Testis (tissue), 2 donors: ENCODE measurements at regions not wholly inside any gene's neighbourhood (a gene's known extent, or its start where the extent isn't known, plus 50 kb on each side); places are given as distances from the start of the nearest gene placed in this dataset.

Experiments used
- DNase-seq: peaks from one replicate; pipeline ENCODE4 v3.0.0-alpha.2; 2019
- H3K27ac ChIP-seq, 2 donors: fragments of 200-600 bp; sonication (generic); one replicate each; pipeline ENCODE4 v1.5.1; 2019
- H3K27me3 ChIP-seq: fragments of 200-600 bp; sonication (generic); one replicate; pipeline ENCODE4 v1.5.1; 2019
- H3K36me3 ChIP-seq: fragments of 200-600 bp; sonication (generic); one replicate; pipeline ENCODE4 v1.5.1; 2017; ENCODE audit warnings: low read depth; ENCODE audit errors: missing control alignments
- H3K4me1 ChIP-seq: fragments of 200-600 bp; sonication (generic); one replicate; pipeline ENCODE4 v1.5.1; 2019
- H3K4me3 ChIP-seq, 2 donors: fragments of 200-600 bp; sonication (generic); one replicate each; pipeline ENCODE4 v1.5.1; 2017 to 2019
- H3K9me3 ChIP-seq: fragments of 200-600 bp; sonication (generic); one replicate; pipeline ENCODE4 v1.5.1; 2017
- CTCF ChIP-seq, 3 experiments: fragments of 450-650 bp in 2 of 3; fragments of 200-600 bp in 1 of 3; sonication (generic) in 1 of 3; IDR thresholded peaks; one replicate each; pipeline ENCODE4 v1.5.1; 2016 to 2019; ENCODE audit warnings: antibody characterized with exemption in 3 of 3, mild to moderate bottlenecking in 2 of 3, moderate library complexity in 1 of 3
- POLR2A ChIP-seq: fragments of 450-650 bp; IDR thresholded peaks from one replicate; pipeline ENCODE4 v1.6.1; 2017; ENCODE audit warnings: antibody characterized with exemption, mild to moderate bottlenecking, moderate library complexity
- WGBS, 2 donors: methylation state at CpG; one replicate each; pipeline ENCODE4 v1.1.5; 2018; 5-methylcytosine and 5-hydroxymethylcytosine counted together
- intact Hi-C: fragments of 100-400 bp; cut with DNase I; formaldehyde crosslinking; loops from one replicate; pipeline ENCODE4 v1.15.1; 2023; ENCODE audit warnings: low total_unique reads

GRCh38 chr14:81811705-81812269 is 278.1 kb upstream of the SEL1L start:
- intact Hi-C loops, result no loop called here
- Histone ChIP-seq H3K27me3 (no peaks in the 10 kb centered on the region), H3K27ac (no peak overlapping the region), H3K9me3 (no peaks in the 10 kb centered on the region), H3K4me3 (no peak overlapping the region), H3K36me3 (no peaks in the 10 kb centered on the region), H3K4me1 (no peaks in the 10 kb centered on the region)
- TF ChIP-seq POLR2A, result no peak
- DNase-seq, result no peak
- WGBS, 2 donors, result 86 to 88% methylated on average over 7 of the region's 7 CpGs

GRCh38 chr14:81818271-81818670 is 284.6 kb upstream of the SEL1L start:
- WGBS, 2 donors, result 68 to 89% methylated on average over 1 of the region's 1 CpG
- Histone ChIP-seq H3K4me1 (no peaks in the 10 kb centered on the region), H3K27ac (no peak overlapping the region), H3K9me3 (no peaks in the 10 kb centered on the region), H3K4me3 (no peak overlapping the region), H3K27me3 (no peaks in the 10 kb centered on the region), H3K36me3 (no peaks in the 10 kb centered on the region)
- DNase-seq, result no peak
- intact Hi-C loops, result no loop called here
- no peak for TF ChIP-seq CTCF (IDR thresholded peaks at IDR 0.05)
- TF ChIP-seq POLR2A, result no peak

GRCh38 chr14:81819344-81819743 is 285.7 kb upstream of the SEL1L start:
- no peak for TF ChIP-seq POLR2A
- TF ChIP-seq CTCF (IDR thresholded peaks at IDR 0.05), result no peak
- Histone ChIP-seq H3K9me3 (no peaks in the 10 kb centered on the region), H3K4me3 (no peak overlapping the region), H3K36me3 (no peaks in the 10 kb centered on the region), H3K4me1 (no peaks in the 10 kb centered on the region), H3K27me3 (no peaks in the 10 kb centered on the region), H3K27ac (no peak overlapping the region)
- no peak for DNase-seq
- intact Hi-C loops, result no loop called here
- 60 to 63% methylated on average over 5 of the region's 5 CpGs for WGBS, 2 donors

GRCh38 chr14:81819910-81820309 is 286.3 kb upstream of the SEL1L start:
- H3K27me3 ChIP-seq, result no peaks in the 10 kb centered on the region
- 80 to 86% methylated on average over 1 of the region's 1 CpG for WGBS, 2 donors
- H3K4me1 ChIP-seq, result no peaks in the 10 kb centered on the region
- no peak for TF ChIP-seq POLR2A
- no peak for TF ChIP-seq CTCF (IDR thresholded peaks at IDR 0.05)
- intact Hi-C loops, result no loop called here
- no peak overlapping the region for H3K27ac ChIP-seq
- H3K4me3 ChIP-seq, result no peak overlapping the region
- no peak for DNase-seq
- H3K9me3 ChIP-seq, result no peaks in the 10 kb centered on the region
- no peaks in the 10 kb centered on the region for H3K36me3 ChIP-seq

- TF ChIP-seq CTCF (IDR thresholded peaks at IDR 0.05), result no peak
- no peak for TF ChIP-seq POLR2A
- no peak for DNase-seq
- intact Hi-C loops, result no loop called here
- Histone ChIP-seq H3K4me1 (no peaks in the 10 kb centered on the region), H3K27ac (no peak overlapping the region), H3K36me3 (no peaks in the 10 kb centered on the region), H3K9me3 (no peaks in the 10 kb centered on the region), H3K4me3 (no peak overlapping the region), H3K27me3 (no peaks in the 10 kb centered on the region)
- WGBS, 2 donors, result 78 to 88% methylated on average over 1 of the region's 1 CpG
Measured at GRCh38 chr14:81826081-81826480, 292.4 kb upstream of the SEL1L start.
